ENCODE measurements at regions not wholly inside any gene's neighbourhood (a gene's known extent, or its start where the extent isn't known, plus 50 kb on each side); places are given as distances from the start of the nearest gene placed in this dataset.
"Not testable (repeated sequence)": the region's sequence is repeated elsewhere in the genome, so short reads cannot be mapped to it uniquely, and the experiment has no call there.

GRCh38 chr2:7355781-7356180, 438.6 kb downstream of the RNF144A start:
- no peak for DNase-seq (ENCODE audit: low spot score)
- intact Hi-C loops (cut with DNase I): no loop called here

- no peak for DNase-seq (ENCODE audit: low spot score)
- intact Hi-C loops (cut with DNase I): no loop called here
Measured at GRCh38 chr2:7356909-7357584, 439.8 kb downstream of the RNF144A start.

GRCh38 chr2:7357993-7358392, 440.8 kb downstream of the RNF144A start:
- DNase-seq (ENCODE audit: low spot score): no peak
- intact Hi-C loops (cut with DNase I): no loop called here

- DNase-seq (ENCODE audit: low spot score): no peak
- intact Hi-C loops (cut with DNase I): no loop called here
Measured at GRCh38 chr2:7358865-7359447, 441.7 kb downstream of the RNF144A start.

GRCh38 chr2:7363906-7364305, 446.7 kb downstream of the RNF144A start:
- no peak for DNase-seq (ENCODE audit: low spot score)
- intact Hi-C loops (cut with DNase I): no loop called here

- DNase-seq (ENCODE audit: low spot score): no peak
- intact Hi-C loops (cut with DNase I): no loop called here
Measured at GRCh38 chr2:7368211-7368610, 451.0 kb downstream of the RNF144A start.

GRCh38 chr2:7373156-7373555, 455.9 kb downstream of the RNF144A start:
- DNase-seq (ENCODE audit: low spot score): no peak
- intact Hi-C loops (cut with DNase I): no loop called here

- no peak for DNase-seq (ENCODE audit: low spot score)
- intact Hi-C loops (cut with DNase I): no loop called here
Measured at GRCh38 chr2:7375901-7376300, 458.7 kb downstream of the RNF144A start.

- intact Hi-C loops (cut with DNase I): no loop called here
- no peak for DNase-seq (ENCODE audit: low spot score)
Measured at GRCh38 chr2:7377916-7378569, 460.8 kb downstream of the RNF144A start.

- intact Hi-C loops (cut with DNase I): no loop called here
- no peak for DNase-seq (ENCODE audit: low spot score)
Measured at GRCh38 chr2:7378591-7378990, 461.4 kb downstream of the RNF144A start.

GRCh38 chr2:7379799-7380198, 462.6 kb downstream of the RNF144A start:
- intact Hi-C loops (cut with DNase I): no loop called here
- DNase-seq (ENCODE audit: low spot score): no peak

- no peak for DNase-seq (ENCODE audit: low spot score)
- intact Hi-C loops (cut with DNase I): no loop called here
Measured at GRCh38 chr2:7384773-7385349, 467.6 kb downstream of the RNF144A start.

GRCh38 chr2:7390311-7390710, 473.1 kb downstream of the RNF144A start:
- DNase-seq (ENCODE audit: low spot score); intact Hi-C loops (cut with DNase I): not testable (repeated sequence)

- DNase-seq (ENCODE audit: low spot score): no peak
- intact Hi-C loops (cut with DNase I): no loop called here
Measured at GRCh38 chr2:7392076-7392787, 475.0 kb downstream of the RNF144A start.

GRCh38 chr2:7394195-7394594, 477.0 kb downstream of the RNF144A start:
- no peak for DNase-seq (ENCODE audit: low spot score)
- intact Hi-C loops (cut with DNase I): no loop called here

- DNase-seq (ENCODE audit: low spot score): no peak
- intact Hi-C loops (cut with DNase I): no loop called here
Measured at GRCh38 chr2:7400628-7401027, 483.4 kb downstream of the RNF144A start.

GRCh38 chr2:7403092-7403775, 486.0 kb downstream of the RNF144A start:
- no peak for DNase-seq (ENCODE audit: low spot score)
- intact Hi-C loops (cut with DNase I): no loop called here

GRCh38 chr2:7405861-7406715, 488.9 kb downstream of the RNF144A start:
- no peak for DNase-seq (ENCODE audit: low spot score)
- intact Hi-C loops (cut with DNase I): no loop called here

- no peak for DNase-seq (ENCODE audit: low spot score)
- intact Hi-C loops (cut with DNase I): no loop called here
Measured at GRCh38 chr2:7407001-7407400, 489.8 kb downstream of the RNF144A start.

Measured in cardiac septum (tissue), 1 donor.